GM18499 (cell line): ENCODE measurements at regions not wholly inside any gene's neighbourhood (a gene's known extent, or its start where the extent isn't known, plus 50 kb on each side); places are given as distances from the start of the nearest gene placed in this dataset.
"Not testable (repeated sequence)": the region's sequence is repeated elsewhere in the genome, so short reads cannot be mapped to it uniquely, and the experiment has no call there.

Experiments
- ATAC-seq: cut with Tn5 transposase; IDR thresholded peaks from one replicate; pipeline ENCODE4 v1.9.1; 2021; ENCODE audit warnings: moderate number of reproducible peaks; ENCODE audit not compliant: insufficient read depth, unreplicated experiment

DNA sequence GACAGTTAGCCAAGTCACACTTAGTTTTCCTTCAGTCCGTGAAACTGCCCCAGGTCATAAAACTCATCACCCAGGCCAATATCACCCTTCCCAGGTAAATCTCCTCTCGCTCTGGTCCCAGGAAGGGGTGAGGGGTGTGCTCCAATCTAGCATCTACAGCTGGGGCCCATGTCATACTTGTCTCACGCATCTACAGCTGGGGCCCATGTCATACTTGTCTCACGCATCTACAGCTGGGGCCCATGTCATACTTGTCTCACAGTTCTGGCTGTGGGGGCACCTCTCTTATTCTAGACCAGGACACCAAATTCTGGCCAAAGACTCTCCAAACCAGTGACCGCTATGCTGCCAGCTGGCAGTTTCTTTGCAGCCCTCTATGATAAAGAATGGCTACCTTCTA lies 123.3 kb upstream of the DLGAP1 start:
- no peak for ATAC-seq

GRCh38 chr18:4573735-4574134 lies 118.6 kb upstream of the DLGAP1 start:
- no peak for ATAC-seq

DNA sequence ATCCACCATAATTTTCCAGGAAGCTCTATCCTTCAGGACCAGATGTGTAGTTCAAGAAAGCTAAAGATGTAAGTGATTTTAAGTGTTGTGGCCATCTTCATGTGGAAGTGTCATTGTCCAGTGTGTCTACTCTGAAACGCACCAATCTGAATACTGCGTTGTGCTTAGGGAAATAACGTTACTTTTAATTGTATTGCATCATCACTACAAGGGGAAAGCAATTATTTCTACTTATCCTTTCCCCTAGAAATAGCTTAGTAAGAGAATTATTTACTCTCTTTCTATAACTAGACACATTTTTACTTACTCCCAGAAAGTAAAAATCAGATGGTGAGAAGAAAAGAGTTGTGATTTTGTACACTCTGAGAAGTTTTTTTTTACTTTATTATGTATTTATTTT lies 102.4 kb upstream of the DLGAP1 start:
- no peak for ATAC-seq

DNA sequence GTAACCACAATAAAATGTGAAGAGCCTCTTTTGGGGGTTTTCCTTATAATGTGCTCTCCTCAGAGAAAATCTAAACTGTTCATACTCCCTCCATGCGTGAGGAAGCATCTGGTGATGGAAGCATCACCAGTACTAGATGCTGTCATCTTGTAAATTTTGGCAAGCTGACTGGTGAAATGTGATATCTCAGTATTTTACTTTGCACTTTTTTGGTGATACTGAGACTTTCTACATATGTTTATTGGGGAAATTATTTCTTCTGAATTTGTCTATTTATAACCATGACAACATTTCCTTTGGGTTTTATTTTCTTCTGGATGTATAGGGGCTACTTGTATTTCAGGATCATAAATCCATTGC lies 95.9 kb upstream of the DLGAP1 start:
- no peak for ATAC-seq

DNA sequence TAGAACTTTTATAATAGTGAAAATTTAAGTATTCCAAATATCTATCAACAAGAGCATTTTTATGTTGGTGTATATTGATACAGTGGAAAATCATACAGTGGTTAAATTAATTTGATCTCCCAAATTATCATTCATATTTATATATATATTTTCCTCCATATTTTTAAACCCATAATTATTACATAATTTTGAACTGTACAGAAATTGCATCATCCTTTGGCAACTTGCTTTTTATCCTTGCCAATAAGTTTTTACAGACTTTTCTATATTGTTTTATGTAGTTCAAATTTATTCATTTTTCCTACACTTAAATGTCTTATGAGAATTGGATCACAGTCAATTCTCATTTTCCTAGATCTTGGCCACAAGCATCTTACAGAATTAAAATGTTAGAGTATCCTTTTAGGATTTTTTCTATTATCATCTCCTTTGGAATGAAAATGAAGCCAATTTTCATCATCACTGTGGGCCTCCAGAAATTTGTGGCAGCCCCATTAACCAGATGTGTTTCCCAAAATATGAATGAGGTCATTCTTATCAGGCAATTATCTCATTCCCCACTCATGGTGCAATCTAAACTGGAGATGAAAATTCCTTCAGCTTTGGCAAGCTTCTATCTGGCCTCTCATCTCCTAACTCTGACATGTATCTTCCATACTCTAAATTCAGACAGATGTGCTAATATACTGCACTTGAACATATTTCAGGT lies 94.2 kb upstream of the DLGAP1 start:
- ATAC-seq: no peak

GRCh38 chr18:4547126-4547525 lies 92.0 kb upstream of the DLGAP1 start:
- ATAC-seq: no peak

DNA sequence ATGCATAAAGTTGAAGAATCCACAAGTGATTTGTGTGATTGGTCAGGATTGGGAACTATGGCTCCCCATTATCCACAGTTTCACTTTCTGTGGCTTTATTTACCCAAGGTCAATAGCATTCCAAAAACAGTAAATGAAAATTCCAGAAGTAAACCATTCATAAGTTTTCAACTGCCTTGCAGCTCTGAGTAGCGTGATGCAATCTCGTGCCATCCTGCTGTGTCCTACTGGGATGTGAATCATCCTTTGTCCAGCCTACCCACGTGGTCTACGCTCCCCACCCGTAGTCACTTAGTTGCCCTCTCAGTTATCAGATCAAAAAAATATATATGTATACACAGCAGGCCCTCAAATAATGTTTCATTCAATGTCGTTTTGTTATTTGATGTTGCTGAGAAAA lies 89.0 kb upstream of the DLGAP1 start:
- ATAC-seq: no peak

- no peak for ATAC-seq
Measured at GRCh38 chr18:4543711-4544110, 88.6 kb upstream of the DLGAP1 start.

DNA sequence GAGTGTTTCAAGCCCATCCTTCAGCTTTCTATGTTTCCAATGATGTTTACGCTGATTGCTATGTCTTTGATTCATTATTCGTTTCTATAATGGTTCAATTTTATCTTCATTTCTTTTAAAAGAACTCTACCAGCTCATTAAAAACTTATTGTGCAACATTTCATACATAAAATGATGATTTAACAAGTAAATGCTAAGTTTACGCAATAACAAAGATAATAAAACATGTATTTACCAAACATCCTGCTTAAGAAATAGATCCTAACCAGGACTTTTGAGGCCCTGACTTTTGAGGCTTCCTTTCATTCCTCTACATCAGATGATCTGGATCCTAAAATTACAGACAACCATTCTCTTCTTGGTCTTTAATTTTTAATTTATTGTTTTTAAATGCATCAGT lies 86.5 kb upstream of the DLGAP1 start:
- no peak for ATAC-seq

- ATAC-seq: no peak
Measured at GRCh38 chr18:4536447-4536846, 81.3 kb upstream of the DLGAP1 start.

- ATAC-seq: no peak
Measured at GRCh38 chr18:4528405-4528804, 73.3 kb upstream of the DLGAP1 start.

- ATAC-seq: not testable (repeated sequence)
Measured at GRCh38 chr18:4527826-4528225, 72.7 kb upstream of the DLGAP1 start.

DNA sequence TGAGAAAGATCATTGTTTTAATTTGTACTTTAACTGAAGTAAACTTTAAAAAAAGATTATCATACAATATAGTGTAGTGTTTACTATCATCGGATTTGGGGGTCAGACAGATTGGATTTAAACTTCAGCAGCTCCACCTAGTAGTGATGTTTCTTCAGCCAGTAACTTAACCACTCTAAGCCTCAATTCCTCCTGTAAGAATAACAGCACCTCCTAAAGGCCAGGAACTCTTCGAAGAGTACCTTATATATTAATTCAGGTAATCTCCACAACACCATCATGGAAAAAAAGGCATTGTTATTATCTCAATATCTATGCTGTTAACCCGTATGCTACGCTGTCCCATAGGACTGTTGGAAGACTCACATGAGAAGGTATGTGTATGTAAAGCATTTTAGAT lies 69.0 kb upstream of the DLGAP1 start:
- ATAC-seq: no peak

- ATAC-seq: no peak
Measured at GRCh38 chr18:4511166-4511565, 56.1 kb upstream of the DLGAP1 start.

- ATAC-seq: no peak
Measured at GRCh38 chr18:4510711-4511110, 55.6 kb upstream of the DLGAP1 start.

DNA sequence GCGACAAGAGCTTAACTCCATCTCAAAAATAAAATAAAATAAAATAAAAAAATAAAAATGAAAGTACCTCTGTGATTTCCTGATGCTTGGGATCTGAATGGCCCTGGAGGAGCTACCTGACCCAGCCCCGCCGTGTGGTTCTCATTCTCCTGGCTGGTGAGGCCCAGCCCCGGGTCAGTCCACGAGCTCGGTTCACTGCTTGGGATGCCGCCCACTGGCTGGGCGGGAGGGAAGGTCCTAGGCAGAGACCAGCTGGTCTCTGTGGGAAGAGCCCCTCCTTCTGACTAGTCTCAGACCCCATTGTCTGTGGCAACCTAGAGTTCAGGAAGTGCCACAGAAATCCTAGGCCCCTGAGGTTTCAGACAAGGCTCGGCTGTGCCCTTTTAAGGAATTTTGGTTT lies 55.1 kb upstream of the DLGAP1 start:
- ATAC-seq: no peak
